Adipocyte (in vitro differentiated cells): ENCODE measurements at regions not wholly inside any gene's neighbourhood (a gene's known extent, or its start where the extent isn't known, plus 50 kb on each side); places are given as distances from the start of the nearest gene placed in this dataset.
"Not testable (repeated sequence)": the region's sequence is repeated elsewhere in the genome, so short reads cannot be mapped to it uniquely, and the experiment has no call there.

ENCODE experiments used
- DNase-seq: peaks from one replicate; pipeline ENCODE4 v3.0.0-alpha.2; 2015; ENCODE audit warnings: low read depth
- H3K27me3 ChIP-seq: replicated peaks from 2 replicates; pipeline ENCODE4 v1.7.0; 2013; ENCODE audit warnings: mild to moderate bottlenecking, low read length, moderate library complexity; ENCODE audit not compliant: control insufficient read depth, insufficient read depth
- H3K36me3 ChIP-seq: 2 replicates; pipeline ENCODE4 v1.7.0; 2013; ENCODE audit warnings: low read length, mild to moderate bottlenecking, moderate library complexity; ENCODE audit not compliant: control insufficient read depth, insufficient read depth, severe bottlenecking
- H3K4me1 ChIP-seq: 2 replicates; pipeline ENCODE4 v1.7.0; 2013; ENCODE audit warnings: mild to moderate bottlenecking, low read length, moderate library complexity; ENCODE audit not compliant: control insufficient read depth, insufficient read depth
- H3K4me3 ChIP-seq: 2 replicates; pipeline ENCODE4 v1.7.0; 2013; ENCODE audit warnings: mild to moderate bottlenecking, low read length, moderate library complexity
- H3K9ac ChIP-seq: 2 replicates; pipeline ENCODE4 v1.7.0; 2013; ENCODE audit warnings: mild to moderate bottlenecking, low read length, moderate library complexity
- H3K9me3 ChIP-seq: 2 replicates; pipeline ENCODE4 v1.7.0; 2013; ENCODE audit warnings: mild to moderate bottlenecking, low read length, moderate library complexity; ENCODE audit not compliant: control insufficient read depth

- not testable (repeated sequence) for H3K9ac ChIP-seq, H3K27me3 ChIP-seq, H3K4me3 ChIP-seq, H3K4me1 ChIP-seq, DNase-seq, H3K9me3 ChIP-seq, H3K36me3 ChIP-seq
Observed at GRCh38 chr20:47842004-47842403, 56.7 kb upstream of the SULF2 start.

DNA sequence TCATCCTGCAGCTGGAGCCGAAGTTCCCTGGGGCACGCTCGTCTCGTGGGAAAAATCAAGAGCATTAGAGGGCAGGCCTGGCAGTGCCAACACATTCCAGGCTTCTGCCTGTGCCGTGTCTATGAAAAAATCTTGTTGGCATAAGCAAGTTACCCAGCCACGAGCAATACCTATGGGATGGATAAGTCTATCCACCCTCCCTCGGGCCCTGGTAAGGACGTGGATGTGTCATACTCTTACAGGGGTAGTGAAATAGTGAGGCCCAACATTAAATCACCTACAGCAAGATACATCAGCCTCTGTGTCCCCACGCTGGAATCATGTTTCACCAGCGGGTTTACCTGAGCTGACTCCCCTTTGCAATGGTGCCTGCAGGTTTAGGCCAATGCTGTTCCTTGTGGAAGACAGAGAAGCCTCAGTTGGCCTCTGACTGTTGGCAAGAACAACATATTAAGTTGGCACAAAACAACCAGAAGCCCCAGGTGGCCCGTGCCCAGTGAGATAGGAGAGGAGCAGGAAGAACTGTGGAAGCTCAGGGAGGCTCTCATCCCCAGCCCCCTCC, 51.1 kb upstream of the SULF2 start:
- not testable (repeated sequence) for DNase-seq, H3K9ac ChIP-seq, H3K4me1 ChIP-seq, H3K27me3 ChIP-seq, H3K36me3 ChIP-seq, H3K9me3 ChIP-seq, H3K4me3 ChIP-seq
